ENCODE measurements at regions not wholly inside any gene's neighbourhood (a gene's known extent, or its start where the extent isn't known, plus 50 kb on each side); places are given as distances from the start of the nearest gene placed in this dataset.

GRCh38 chr14:53810221-53810620 lies 146.4 kb downstream of the BMP4 start:
- Histone ChIP-seq H3K36me3 (ENCODE audit: control insufficient read depth in 2 of 2, extremely low read depth in 1 of 2, insufficient read depth in 2 of 2, low read length in 2 of 2) (no peaks in the 10 kb centered on the region), H3K4me2 (ENCODE audit: control insufficient read depth, extremely low read depth, insufficient read depth, low read depth, low read length) (no peak overlapping the region), H3K79me2 (ENCODE audit: control insufficient read depth, insufficient read depth, low read length) (no peaks in the 10 kb centered on the region), H3K9me3 (ENCODE audit: control insufficient read depth, low read depth, low read length) (no peaks in the 10 kb centered on the region), H2AFZ (ENCODE audit: control insufficient read depth, low read length) (no peak overlapping the region), H3K9ac (ENCODE audit: control insufficient read depth, extremely low read depth, insufficient read depth, low read length) (no peak overlapping the region), H3K27me3 (ENCODE audit: control insufficient read depth, extremely low read depth, insufficient read depth, low read length) (no peaks in the 10 kb centered on the region), H3K9me1 (ENCODE audit: control insufficient read depth, extremely low read depth, insufficient read depth, low read length) (no peaks in the 10 kb centered on the region), H4K20me1 (ENCODE audit: control insufficient read depth, extremely low read depth, insufficient read depth, low read length) (no peaks in the 10 kb centered on the region), H3K27ac (ENCODE audit: control insufficient read depth, insufficient read depth, low read length) (no peak overlapping the region), H3K4me3 (ENCODE audit: control insufficient read depth in 2 of 3, extremely low read depth in 1 of 3, insufficient read depth in 2 of 3, low read depth in 1 of 3, low read length in 3 of 3) (no peak overlapping the region), H3K4me1 (ENCODE audit: control insufficient read depth, extremely low read depth, insufficient read depth, low read length) (no peaks in the 10 kb centered on the region)
- no peak for DNase-seq (ENCODE audit: low read depth, low spot score)
- FAIRE-seq = no peak
- TF ChIP-seq EZH2 (IDR thresholded peaks at IDR 0.05; ENCODE audit: low read length) (no peak), CTCF (optimal IDR thresholded peaks at IDR 0.05 in 1 of 3, IDR thresholded peaks at IDR 0.05 in 1 of 3, conservative IDR thresholded peaks at IDR 0.05 in 1 of 3; ENCODE audit: extremely low read depth in 1 of 3, insufficient read depth in 2 of 3, low read length in 3 of 3) (no peak)
- dilution Hi-C loops (cut with MboI; ENCODE audit: extremely low pct_ligation_motif_present, low sequenced_read_pairs) = no loop called here

GRCh38 chr14:53808042-53808441 lies 148.6 kb downstream of the BMP4 start:
- no peak for FAIRE-seq
- Histone ChIP-seq H3K27ac (ENCODE audit: control insufficient read depth, insufficient read depth, low read length) (no peak overlapping the region), H3K9ac (ENCODE audit: control insufficient read depth, extremely low read depth, insufficient read depth, low read length) (no peak overlapping the region), H3K36me3 (ENCODE audit: control insufficient read depth in 2 of 2, extremely low read depth in 1 of 2, insufficient read depth in 2 of 2, low read length in 2 of 2) (no peaks in the 10 kb centered on the region), H3K79me2 (ENCODE audit: control insufficient read depth, insufficient read depth, low read length) (no peaks in the 10 kb centered on the region), H3K9me3 (ENCODE audit: control insufficient read depth, low read depth, low read length) (no peaks in the 10 kb centered on the region), H4K20me1 (ENCODE audit: control insufficient read depth, extremely low read depth, insufficient read depth, low read length) (no peaks in the 10 kb centered on the region), H3K4me2 (ENCODE audit: control insufficient read depth, extremely low read depth, insufficient read depth, low read depth, low read length) (no peak overlapping the region), H3K9me1 (ENCODE audit: control insufficient read depth, extremely low read depth, insufficient read depth, low read length) (no peaks in the 10 kb centered on the region), H3K27me3 (ENCODE audit: control insufficient read depth, extremely low read depth, insufficient read depth, low read length) (no peaks in the 10 kb centered on the region), H3K4me3 (ENCODE audit: control insufficient read depth in 2 of 3, extremely low read depth in 1 of 3, insufficient read depth in 2 of 3, low read depth in 1 of 3, low read length in 3 of 3) (no peak overlapping the region), H2AFZ (ENCODE audit: control insufficient read depth, low read length) (no peak overlapping the region), H3K4me1 (ENCODE audit: control insufficient read depth, extremely low read depth, insufficient read depth, low read length) (no peaks in the 10 kb centered on the region)
- DNase-seq (ENCODE audit: low read depth, low spot score) = no peak
- dilution Hi-C loops (cut with MboI; ENCODE audit: extremely low pct_ligation_motif_present, low sequenced_read_pairs) = no loop called here
- TF ChIP-seq EZH2 (IDR thresholded peaks at IDR 0.05; ENCODE audit: low read length) (no peak), CTCF (optimal IDR thresholded peaks at IDR 0.05 in 1 of 3, IDR thresholded peaks at IDR 0.05 in 1 of 3, conservative IDR thresholded peaks at IDR 0.05 in 1 of 3; ENCODE audit: extremely low read depth in 1 of 3, insufficient read depth in 2 of 3, low read length in 3 of 3) (no peak)

Measured in keratinocyte (primary cell).